ENCODE measurements at regions not wholly inside any gene's neighbourhood (a gene's known extent, or its start where the extent isn't known, plus 50 kb on each side); places are given as distances from the start of the nearest gene placed in this dataset.

GRCh38 chr6:109315341-109316110, 66.7 kb downstream of the CD164 start:
- H3K9me3 ChIP-seq (ENCODE audit: insufficient read depth, low read depth, low read length) = no peaks in the 10 kb centered on the region
- H3K4me1 ChIP-seq (ENCODE audit: insufficient read depth, low read length) = no peaks in the 10 kb centered on the region
- no peaks in the 10 kb centered on the region for H3K27me3 ChIP-seq (ENCODE audit: insufficient read depth, low read length)
- H3K36me3 ChIP-seq (ENCODE audit: insufficient read depth, low read depth, low read length) = no peaks in the 10 kb centered on the region
- no peak overlapping the region for H3K27ac ChIP-seq (ENCODE audit: low read length)
- H3K4me3 ChIP-seq (ENCODE audit: low read length) = no peak overlapping the region
- H3K9ac ChIP-seq (ENCODE audit: low read depth, low read length) = no peak overlapping the region

DNA sequence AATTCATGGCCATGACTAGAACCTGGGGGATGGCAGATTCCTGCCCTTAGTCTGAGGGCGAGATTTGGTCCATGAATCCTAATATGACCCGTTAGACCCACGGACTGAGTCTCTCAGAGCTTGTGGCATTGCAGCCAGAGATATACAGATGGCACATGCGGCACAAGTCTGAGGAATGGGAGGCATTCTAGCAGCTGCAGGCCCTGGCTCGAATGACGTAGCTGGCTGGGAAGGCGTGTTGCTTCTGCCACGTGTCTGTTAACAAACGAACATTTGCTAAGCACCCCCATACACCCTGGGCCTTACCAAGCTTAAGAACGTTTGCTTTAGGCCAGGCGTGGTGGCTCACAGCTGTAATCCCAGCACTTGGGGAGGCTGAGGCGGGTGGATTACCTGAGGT, 68.0 kb downstream of the CD164 start:
- no peaks in the 10 kb centered on the region for H3K9me3 ChIP-seq (ENCODE audit: insufficient read depth, low read depth, low read length)
- no peaks in the 10 kb centered on the region for H3K36me3 ChIP-seq (ENCODE audit: insufficient read depth, low read depth, low read length)
- no peak overlapping the region for H3K27ac ChIP-seq (ENCODE audit: low read length)
- H3K9ac ChIP-seq (ENCODE audit: low read depth, low read length) = no peak overlapping the region
- no peaks in the 10 kb centered on the region for H3K27me3 ChIP-seq (ENCODE audit: insufficient read depth, low read length)
- H3K4me3 ChIP-seq (ENCODE audit: low read length) = no peak overlapping the region
- no peaks in the 10 kb centered on the region for H3K4me1 ChIP-seq (ENCODE audit: insufficient read depth, low read length)

- Histone ChIP-seq H3K9me3 (ENCODE audit: insufficient read depth, low read depth, low read length) (no peaks in the 10 kb centered on the region), H3K4me3 (ENCODE audit: low read length) (no peak overlapping the region), H3K9ac (ENCODE audit: low read depth, low read length) (no peak overlapping the region), H3K27me3 (ENCODE audit: insufficient read depth, low read length) (no peaks in the 10 kb centered on the region), H3K36me3 (ENCODE audit: insufficient read depth, low read depth, low read length) (no peaks in the 10 kb centered on the region), H3K27ac (ENCODE audit: low read length) (no peak overlapping the region), H3K4me1 (ENCODE audit: insufficient read depth, low read length) (no peaks in the 10 kb centered on the region)
Observed at GRCh38 chr6:109313139-109313538, 69.1 kb downstream of the CD164 start.

GRCh38 chr6:109311471-109311870, 70.8 kb downstream of the CD164 start:
- H3K9me3 ChIP-seq (ENCODE audit: insufficient read depth, low read depth, low read length) = no peaks in the 10 kb centered on the region
- no peak overlapping the region for H3K4me3 ChIP-seq (ENCODE audit: low read length)
- no peaks in the 10 kb centered on the region for H3K27me3 ChIP-seq (ENCODE audit: insufficient read depth, low read length)
- no peaks in the 10 kb centered on the region for H3K4me1 ChIP-seq (ENCODE audit: insufficient read depth, low read length)
- H3K36me3 ChIP-seq (ENCODE audit: insufficient read depth, low read depth, low read length) = no peaks in the 10 kb centered on the region
- no peak overlapping the region for H3K9ac ChIP-seq (ENCODE audit: low read depth, low read length)
- no peak overlapping the region for H3K27ac ChIP-seq (ENCODE audit: low read length)

DNA sequence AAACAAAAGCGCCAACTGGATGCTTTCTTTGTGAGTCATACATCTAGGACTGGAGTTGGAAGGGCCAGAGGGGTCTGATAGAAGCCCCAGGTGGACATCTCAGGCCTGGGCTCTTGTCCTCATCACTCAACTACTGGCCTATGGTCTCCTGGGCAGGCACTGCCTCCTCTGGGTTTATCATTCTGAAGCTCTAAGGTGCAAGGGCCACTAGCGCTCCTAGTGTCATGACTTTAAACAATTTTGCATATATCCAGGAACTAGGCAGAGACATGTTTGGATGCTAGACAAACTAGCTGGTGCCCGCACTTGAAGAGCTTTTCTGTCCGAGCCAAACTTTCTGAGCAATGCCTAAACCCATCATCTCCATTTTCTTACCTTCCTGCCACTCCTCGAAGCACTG, 72.3 kb downstream of the CD164 start:
- Histone ChIP-seq H3K36me3 (ENCODE audit: insufficient read depth, low read depth, low read length) (no peaks in the 10 kb centered on the region), H3K27ac (ENCODE audit: low read length) (no peak overlapping the region), H3K9ac (ENCODE audit: low read depth, low read length) (no peak overlapping the region), H3K27me3 (ENCODE audit: insufficient read depth, low read length) (no peaks in the 10 kb centered on the region), H3K4me3 (ENCODE audit: low read length) (no peak overlapping the region), H3K9me3 (ENCODE audit: insufficient read depth, low read depth, low read length) (no peaks in the 10 kb centered on the region), H3K4me1 (ENCODE audit: insufficient read depth, low read length) (no peaks in the 10 kb centered on the region)

- H3K4me3 ChIP-seq (ENCODE audit: low read length) = no peak overlapping the region
- H3K27me3 ChIP-seq (ENCODE audit: insufficient read depth, low read length) = no peaks in the 10 kb centered on the region
- no peak overlapping the region for H3K9ac ChIP-seq (ENCODE audit: low read depth, low read length)
- H3K4me1 ChIP-seq (ENCODE audit: insufficient read depth, low read length) = no peaks in the 10 kb centered on the region
- H3K9me3 ChIP-seq (ENCODE audit: insufficient read depth, low read depth, low read length) = no peaks in the 10 kb centered on the region
- no peaks in the 10 kb centered on the region for H3K36me3 ChIP-seq (ENCODE audit: insufficient read depth, low read depth, low read length)
- H3K27ac ChIP-seq (ENCODE audit: low read length) = no peak overlapping the region
Observed at GRCh38 chr6:109308018-109308492, 74.2 kb downstream of the CD164 start.

GRCh38 chr6:109306733-109307132, 75.5 kb downstream of the CD164 start:
- H3K27ac ChIP-seq (ENCODE audit: low read length) = no peak overlapping the region
- no peak overlapping the region for H3K4me3 ChIP-seq (ENCODE audit: low read length)
- no peaks in the 10 kb centered on the region for H3K9me3 ChIP-seq (ENCODE audit: insufficient read depth, low read depth, low read length)
- H3K4me1 ChIP-seq (ENCODE audit: insufficient read depth, low read length) = no peaks in the 10 kb centered on the region
- H3K36me3 ChIP-seq (ENCODE audit: insufficient read depth, low read depth, low read length) = no peaks in the 10 kb centered on the region
- H3K9ac ChIP-seq (ENCODE audit: low read depth, low read length) = no peak overlapping the region
- H3K27me3 ChIP-seq (ENCODE audit: insufficient read depth, low read length) = no peaks in the 10 kb centered on the region

DNA sequence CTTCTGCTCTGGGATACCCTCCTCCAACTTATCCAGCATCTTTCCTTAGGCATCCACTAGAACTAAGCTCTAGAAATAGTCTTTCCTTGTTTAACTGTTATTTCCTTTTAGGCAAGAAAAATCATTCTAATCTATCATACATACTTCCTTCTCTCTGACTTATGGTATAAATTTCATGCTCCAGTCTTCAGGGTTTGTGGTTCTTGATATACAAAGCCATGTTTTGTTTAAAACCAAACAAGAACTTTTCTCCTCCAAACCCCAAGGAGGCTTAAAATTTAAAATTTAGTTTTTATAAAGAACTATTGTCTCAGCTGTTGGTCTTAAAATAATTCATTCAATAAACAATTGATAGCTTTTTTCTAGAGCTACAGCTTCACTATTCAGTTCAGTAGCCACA, 77.2 kb downstream of the CD164 start:
- no peaks in the 10 kb centered on the region for H3K9me3 ChIP-seq (ENCODE audit: insufficient read depth, low read depth, low read length)
- H3K4me3 ChIP-seq (ENCODE audit: low read length) = no peak overlapping the region
- no peak overlapping the region for H3K27ac ChIP-seq (ENCODE audit: low read length)
- no peaks in the 10 kb centered on the region for H3K4me1 ChIP-seq (ENCODE audit: insufficient read depth, low read length)
- H3K27me3 ChIP-seq (ENCODE audit: insufficient read depth, low read length) = no peaks in the 10 kb centered on the region
- no peaks in the 10 kb centered on the region for H3K36me3 ChIP-seq (ENCODE audit: insufficient read depth, low read depth, low read length)
- no peak overlapping the region for H3K9ac ChIP-seq (ENCODE audit: low read depth, low read length)

DNA sequence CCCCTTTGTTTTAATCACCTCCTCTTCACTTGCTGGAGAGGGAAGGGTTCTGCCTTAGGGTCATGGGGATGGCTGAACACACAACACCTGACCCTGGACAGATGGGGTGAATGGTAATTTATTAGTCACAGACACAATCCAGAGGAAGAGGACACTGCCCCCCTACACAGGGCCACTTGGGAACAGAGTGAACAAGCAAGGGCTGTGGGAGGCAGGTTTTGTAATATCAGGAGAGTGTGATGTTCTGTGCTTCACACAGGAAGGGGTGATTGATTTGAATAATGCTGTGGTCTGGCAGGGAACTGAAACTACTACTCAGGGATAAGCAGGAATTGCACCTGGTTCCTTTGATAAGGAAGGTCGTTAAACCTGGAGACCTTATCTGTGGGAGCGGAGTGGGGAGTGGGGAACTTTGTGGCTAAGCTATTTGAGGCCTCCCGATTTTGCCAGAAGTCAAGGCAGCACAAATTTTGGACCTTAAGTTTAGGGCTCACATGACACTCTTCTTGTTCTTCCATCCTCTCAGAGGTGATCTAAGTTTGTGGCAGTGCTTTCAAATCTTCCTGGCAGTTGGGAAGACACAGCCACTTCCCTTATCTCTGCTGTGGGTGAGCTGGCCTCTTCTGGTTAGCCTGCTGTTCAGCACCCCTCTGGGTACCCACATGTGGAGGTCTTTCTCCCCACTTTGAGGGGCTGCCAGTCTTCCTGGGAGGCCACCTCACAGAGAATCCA, 77.8 kb downstream of the CD164 start:
- Histone ChIP-seq H3K9me3 (ENCODE audit: insufficient read depth, low read depth, low read length) (no peaks in the 10 kb centered on the region), H3K4me1 (ENCODE audit: insufficient read depth, low read length) (no peaks in the 10 kb centered on the region), H3K9ac (ENCODE audit: low read depth, low read length) (no peak overlapping the region), H3K36me3 (ENCODE audit: insufficient read depth, low read depth, low read length) (no peaks in the 10 kb centered on the region), H3K27me3 (ENCODE audit: insufficient read depth, low read length) (no peaks in the 10 kb centered on the region), H3K4me3 (ENCODE audit: low read length) (no peak overlapping the region), H3K27ac (ENCODE audit: low read length) (no peak overlapping the region)

GRCh38 chr6:109303640-109304283, 78.5 kb downstream of the CD164 start:
- H3K9me3 ChIP-seq (ENCODE audit: insufficient read depth, low read depth, low read length) = no peaks in the 10 kb centered on the region
- H3K4me3 ChIP-seq (ENCODE audit: low read length) = no peak overlapping the region
- no peak overlapping the region for H3K9ac ChIP-seq (ENCODE audit: low read depth, low read length)
- H3K27me3 ChIP-seq (ENCODE audit: insufficient read depth, low read length) = no peaks in the 10 kb centered on the region
- no peak overlapping the region for H3K27ac ChIP-seq (ENCODE audit: low read length)
- no peaks in the 10 kb centered on the region for H3K36me3 ChIP-seq (ENCODE audit: insufficient read depth, low read depth, low read length)
- H3K4me1 ChIP-seq (ENCODE audit: insufficient read depth, low read length) = no peaks in the 10 kb centered on the region; the same call in 1 of the 2 replicates

- Histone ChIP-seq H3K9me3 (ENCODE audit: insufficient read depth, low read depth, low read length) (no peaks in the 10 kb centered on the region), H3K9ac (ENCODE audit: low read depth, low read length) (no peak overlapping the region), H3K4me3 (ENCODE audit: low read length) (no peak overlapping the region), H3K4me1 (ENCODE audit: insufficient read depth, low read length) (peaks cover 6% of the 10 kb centered on the region; the same call in 1 of the 2 replicates), H3K27ac (ENCODE audit: low read length) (no peak overlapping the region), H3K27me3 (ENCODE audit: insufficient read depth, low read length) (no peaks in the 10 kb centered on the region), H3K36me3 (ENCODE audit: insufficient read depth, low read depth, low read length) (no peaks in the 10 kb centered on the region)
Observed at GRCh38 chr6:109303164-109303563, 79.1 kb downstream of the CD164 start.

All from iPS-20b (cell line).